UCSD-AML1 (cell line): ENCODE measurements at regions not wholly inside any gene's neighbourhood (a gene's known extent, or its start where the extent isn't known, plus 50 kb on each side); places are given as distances from the start of the nearest gene placed in this dataset.
A peak's percentile ranks its signal among the peaks of the same experiment; 100 is the strongest.
"Not testable (repeated sequence)": the region's sequence is repeated elsewhere in the genome, so short reads cannot be mapped to it uniquely, and the experiment has no call there.

Source experiments
- DNase-seq: peaks from one replicate; lab custom pipeline; 2025; ENCODE audit not compliant: unreplicated experiment; lab: John Stamatoyannopoulos, UW

DNA sequence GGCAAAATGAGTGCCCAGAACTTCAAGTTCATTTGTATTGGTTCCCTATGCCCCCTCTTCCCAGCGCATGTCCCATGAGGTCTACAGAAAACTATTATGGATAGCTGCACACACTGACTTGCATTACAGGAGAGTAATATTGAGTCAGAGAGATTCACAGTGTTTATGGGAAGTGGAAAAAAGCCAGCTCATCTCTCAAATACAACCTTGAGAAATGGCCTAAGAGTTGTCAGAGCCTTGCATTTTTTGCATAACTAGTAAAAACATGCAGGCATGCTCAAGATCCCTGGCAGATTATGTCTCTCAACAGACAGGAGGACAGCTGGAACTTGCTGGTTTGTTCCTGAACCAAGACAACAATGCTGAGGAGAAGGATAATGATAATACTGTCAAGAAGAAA lies 1292.8 kb downstream of the DSC3 start:
- no peak for DNase-seq

DNA sequence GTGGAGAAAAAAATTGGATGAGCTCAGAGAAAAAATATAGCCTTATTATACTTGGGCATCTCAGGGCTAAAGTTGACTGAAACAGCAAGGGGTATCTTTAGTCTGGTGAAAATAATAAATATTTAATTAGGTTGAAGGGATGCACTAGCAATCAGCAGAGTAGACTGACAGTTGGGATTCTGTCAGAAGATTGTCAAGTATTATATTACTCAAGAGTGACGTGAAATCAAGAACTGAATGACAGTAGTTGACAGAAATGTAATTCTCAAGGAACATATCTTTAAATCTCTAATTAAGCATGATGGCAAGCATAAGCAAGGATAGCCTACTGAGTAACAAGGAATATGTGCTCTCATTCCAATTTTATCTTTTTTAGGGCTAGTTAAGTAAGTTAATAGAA lies 1301.1 kb downstream of the DSC3 start:
- no peak for DNase-seq

DNA sequence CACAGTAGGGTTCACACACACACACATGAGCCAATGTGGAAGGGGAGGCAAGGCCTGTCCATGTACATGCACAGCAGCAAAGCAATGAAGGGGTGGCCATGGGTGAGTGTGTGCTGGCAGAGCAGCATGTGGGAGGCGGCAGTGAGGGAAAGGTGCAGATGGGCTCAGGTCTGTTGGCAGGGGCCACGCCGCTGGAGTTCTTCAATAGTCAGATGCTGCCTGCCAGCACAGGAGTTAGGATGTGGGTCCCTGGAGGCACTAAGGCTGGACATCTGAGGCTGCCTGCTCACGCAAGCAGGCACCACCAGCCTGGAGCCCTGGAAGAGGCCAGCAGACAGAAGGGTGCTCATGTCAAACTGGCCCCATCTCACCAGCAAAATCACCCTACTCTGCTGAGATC lies 1304.9 kb downstream of the DSC3 start:
- no peak for DNase-seq

DNA sequence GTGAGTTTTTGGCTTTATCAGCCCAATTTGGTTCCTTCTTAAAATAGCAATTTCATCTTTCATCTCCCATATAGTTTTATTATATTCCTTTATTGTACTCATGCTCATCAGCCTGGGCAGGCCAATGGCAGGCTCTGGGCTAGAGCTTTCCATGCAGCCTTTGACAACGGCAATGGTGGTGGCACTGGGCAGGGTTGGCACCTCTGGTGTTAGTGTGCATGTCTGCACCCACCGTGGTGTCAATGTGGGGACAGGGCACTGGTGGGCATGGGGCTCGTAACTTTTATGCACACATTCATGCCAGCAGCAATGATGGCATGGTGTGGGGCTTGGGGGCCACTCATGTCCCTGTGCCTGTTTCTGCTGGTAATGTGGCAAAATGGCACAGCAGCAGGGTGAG lies 1305.4 kb downstream of the DSC3 start:
- no peak for DNase-seq

DNA sequence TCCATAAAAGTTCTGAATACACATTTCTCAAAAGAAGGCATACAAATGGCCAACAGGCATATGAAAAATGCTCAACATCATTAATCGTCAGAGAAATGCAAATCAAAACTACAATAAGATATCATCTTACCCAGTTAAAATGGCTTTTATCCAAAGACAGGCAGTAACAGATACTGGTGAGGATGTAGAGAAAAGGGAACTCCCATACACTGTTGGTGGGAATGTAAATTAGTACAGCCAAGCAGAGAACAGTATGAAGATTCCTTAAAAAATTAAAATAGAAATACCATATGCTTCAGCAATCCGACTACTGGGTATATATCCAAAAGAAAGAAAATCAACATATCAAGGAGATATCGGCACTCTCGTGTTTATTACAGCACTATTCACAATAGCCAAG lies 1312.5 kb downstream of the DSC3 start:
- no peak for DNase-seq

DNA sequence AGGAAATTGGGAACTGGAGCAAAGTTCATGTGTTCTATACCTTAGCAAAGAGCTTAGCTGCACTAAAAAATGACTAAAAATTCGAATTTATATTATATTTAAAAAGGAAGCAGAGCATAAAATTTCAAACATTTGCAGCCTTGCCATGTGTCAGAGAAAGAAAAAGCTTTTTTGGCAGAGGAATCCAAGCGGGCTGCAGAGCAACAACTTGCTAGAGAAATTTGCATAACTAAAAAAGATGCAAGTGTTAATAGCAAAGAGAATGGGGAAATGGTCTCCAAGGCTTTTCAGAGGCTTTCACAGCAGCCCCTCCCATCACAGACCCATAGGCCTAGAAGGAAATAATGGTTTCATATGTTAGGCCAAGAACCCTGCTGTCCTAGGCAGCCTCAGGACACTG lies 1315.9 kb downstream of the DSC3 start:
- DNase-seq = no peak

DNA sequence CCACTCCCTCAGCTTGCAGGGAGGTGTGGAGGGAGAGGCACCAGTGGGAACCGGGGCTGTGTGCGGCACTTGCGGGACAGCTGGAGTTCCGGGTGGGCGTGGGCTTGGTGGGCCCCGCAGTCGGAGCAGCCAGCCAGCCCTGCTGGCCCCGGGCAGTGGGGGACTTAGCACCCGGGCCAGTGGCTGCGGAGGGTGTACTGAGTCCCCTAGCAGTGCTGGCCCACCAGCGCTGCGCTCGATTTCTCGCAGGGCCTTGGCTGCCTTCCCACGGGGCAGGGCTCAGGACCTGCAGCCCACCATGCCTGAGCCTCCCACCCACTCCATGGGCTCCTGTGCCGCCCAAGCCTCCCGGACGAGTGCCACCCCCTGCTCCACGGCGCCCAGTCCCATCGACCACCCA lies 1319.1 kb downstream of the DSC3 start:
- DNase-seq = not testable (repeated sequence)

DNA sequence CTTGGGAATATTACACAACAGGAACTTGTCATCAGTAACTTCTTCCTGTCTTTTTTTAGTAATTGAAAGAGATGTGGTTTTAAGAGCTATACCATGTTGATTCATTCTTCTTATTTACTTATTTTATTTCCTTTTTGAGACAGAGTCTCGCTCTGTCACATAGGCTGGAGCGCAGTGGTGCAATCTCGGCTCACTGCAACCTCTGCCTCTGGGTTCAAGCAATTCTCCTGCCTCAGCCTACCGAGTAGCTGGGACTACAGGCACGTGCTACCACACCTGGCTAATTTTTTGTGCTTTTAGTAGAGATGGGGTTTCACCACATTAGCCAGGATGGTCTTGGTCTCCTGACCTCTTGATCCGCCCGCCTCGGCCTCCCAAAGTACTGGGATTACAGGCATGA lies 1326.6 kb downstream of the DSC3 start:
- DNase-seq = not testable (repeated sequence)

DNA sequence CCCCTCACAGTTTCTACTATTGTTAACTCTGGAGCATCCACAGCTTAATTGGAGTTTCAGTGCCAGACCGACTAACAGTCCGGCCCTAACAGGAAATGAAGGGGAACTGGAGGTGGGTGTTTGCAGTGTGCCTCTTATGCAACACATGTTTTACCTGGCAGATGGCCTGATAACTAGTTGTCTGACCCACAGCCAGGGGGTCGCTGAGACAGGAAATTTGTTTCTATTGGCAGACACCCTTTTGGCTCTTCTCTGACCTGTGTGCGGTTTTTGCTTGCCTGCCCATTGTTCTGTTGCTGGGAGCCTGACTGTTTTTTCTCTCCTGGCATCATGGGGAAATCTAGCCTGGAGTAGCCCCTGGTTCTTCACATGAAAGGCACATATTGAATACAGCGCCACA lies 1329.8 kb downstream of the DSC3 start:
- no peak for DNase-seq

DNA sequence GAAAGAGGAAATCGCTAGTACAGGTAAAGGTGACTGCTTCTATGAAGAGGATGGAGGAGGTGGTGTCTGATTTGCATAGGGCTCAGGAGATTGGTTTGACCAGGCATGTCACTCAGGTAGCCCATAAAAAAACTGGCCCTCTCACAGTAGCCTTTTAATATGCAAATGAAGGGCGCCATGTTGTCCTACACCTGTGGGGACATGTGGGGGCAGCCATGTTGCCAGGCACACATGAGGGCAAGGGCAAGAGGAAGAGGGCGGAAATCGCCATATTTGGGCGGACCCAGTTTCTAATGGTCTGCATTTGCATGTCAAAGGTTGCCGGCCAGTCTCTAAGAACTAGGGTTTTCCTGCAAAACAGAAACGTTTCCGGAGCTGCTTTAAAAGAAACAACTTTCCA lies 1330.6 kb downstream of the DSC3 start:
- no peak for DNase-seq

DNA sequence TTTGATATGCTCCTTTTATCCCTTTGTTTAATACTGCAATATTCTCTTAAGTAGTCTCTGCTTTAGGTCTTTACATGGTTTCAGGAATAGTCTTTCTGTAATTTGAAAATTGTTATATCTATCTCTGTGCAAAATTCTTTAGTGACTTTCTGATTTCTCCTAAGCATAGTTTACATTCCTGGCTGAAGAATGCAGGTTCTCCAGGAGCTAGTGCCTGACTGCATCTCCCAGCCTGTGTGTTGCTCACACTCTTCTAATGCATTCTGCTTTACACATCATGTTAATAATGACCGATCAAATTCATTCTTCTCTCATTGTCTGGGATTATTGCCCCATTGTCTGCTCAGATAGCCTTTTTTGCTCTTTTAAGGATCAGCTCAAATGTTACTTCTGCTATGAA lies 1349.2 kb downstream of the DSC3 start:
- no peak for DNase-seq

DNA sequence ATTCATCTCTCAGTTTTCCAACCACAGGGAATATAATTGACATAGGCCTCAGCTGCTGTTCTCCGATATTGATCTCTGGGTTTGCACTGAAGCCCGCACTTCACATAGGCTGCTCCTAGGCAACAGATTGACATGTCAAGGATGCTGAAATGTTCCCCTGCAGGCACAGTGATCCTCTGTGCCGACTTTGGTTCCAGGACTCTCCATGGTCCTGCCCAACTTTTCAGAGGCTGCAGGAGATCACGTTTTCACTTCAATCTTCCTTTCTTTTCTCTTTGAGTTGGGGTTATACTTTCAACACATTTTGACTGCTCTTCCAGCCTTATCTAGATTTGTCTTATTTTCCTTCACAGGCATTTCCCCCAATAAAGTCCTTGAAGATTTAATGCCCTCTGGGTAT lies 1361.0 kb downstream of the DSC3 start:
- DNase-seq = no peak

DNA sequence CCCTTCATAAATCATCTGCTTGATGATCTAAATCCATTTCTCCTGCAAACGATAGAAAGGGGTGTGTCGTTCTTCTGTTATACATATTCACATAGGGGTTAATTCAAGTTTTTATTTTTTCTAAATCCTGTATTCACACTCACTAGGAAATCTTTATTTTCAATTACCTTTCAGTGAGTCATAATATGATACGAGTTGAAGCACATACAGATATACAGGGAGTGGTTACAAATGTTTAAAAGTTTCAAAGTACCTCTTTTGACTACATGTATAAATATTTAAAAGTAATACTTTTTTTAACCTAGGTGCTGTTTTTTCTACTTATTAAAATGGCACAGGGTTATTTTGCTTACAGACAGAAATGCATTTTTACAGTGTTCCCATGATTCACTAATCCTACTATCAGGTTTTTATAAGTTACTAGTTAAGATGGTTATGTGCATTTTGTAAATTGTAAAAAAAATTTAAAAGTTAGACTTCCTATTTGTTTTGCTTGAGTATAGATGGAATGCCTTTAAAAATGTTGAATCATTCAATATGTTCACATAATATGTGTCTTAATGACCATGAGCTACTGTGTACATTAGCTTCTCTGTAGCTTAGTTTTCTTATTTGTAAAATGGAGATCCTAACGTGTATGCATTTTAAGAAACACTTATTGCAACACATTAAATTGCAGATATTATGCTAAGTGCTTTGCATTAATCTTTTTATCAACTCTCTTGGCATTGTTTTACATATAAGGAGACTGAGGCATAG lies 1378.1 kb downstream of the DSC3 start:
- no peak for DNase-seq

DNA sequence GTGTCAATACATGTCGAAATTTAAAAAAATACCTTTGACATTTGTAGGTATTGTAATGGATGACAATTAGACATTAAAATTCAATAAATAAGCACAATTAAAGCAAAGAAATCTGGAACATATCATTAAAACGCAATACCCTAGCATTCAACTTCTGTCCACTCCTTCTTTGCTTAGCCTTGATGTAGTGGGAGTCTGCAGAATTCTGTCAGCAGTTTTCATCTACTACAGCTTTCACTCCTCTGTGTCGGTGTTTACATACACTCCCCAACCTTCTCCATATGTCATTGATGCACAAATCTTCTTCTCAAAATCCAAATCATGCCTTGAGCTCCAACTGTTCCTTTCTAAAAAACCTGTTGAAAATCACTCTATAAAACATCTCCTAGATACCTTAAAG lies 1380.6 kb downstream of the DSC3 start:
- DNase-seq = no peak

DNA sequence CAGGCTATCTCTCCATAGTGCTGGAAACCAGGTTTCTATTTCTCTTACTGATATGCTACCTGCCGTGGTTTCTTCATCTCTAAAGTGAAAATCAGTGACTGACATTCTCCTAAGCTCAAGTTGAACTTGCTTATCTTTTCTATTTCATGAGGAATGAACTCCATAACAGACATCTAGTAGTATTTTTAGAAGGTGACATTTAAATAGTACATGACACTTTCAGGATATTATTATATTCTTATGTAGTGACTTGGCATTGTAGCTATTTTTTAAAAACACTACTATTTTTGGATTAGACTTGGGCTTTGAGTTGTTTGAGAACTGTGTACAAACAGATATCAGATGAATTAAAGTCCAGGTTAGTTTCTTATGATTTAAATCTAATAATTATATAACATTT lies 1381.8 kb downstream of the DSC3 start:
- DNase-seq = no peak

DNA sequence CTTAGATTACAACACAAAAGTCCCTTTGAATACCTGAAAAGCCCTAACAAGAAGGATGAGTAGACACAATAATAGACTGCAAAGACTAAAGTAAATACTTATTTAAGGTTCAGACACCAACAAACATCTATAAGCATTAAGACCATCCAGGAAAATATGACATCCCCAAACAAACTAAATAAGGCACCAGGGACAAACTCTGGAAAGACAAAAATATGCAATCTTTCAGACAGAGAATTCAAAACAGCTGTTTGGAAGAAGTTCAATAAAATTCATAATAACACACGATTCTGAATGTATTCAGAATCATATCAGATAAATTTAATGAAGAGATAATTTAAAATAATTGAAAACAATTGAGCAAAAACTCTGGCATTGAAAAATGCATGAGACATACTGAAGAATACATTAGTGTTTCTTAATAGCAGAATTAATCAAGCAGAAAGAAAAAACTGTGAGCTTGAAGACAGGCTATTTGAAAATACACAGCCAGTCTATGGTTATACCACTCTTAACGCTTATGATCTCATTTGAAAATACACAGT lies 1388.8 kb downstream of the DSC3 start:
- DNase-seq = no peak

DNA sequence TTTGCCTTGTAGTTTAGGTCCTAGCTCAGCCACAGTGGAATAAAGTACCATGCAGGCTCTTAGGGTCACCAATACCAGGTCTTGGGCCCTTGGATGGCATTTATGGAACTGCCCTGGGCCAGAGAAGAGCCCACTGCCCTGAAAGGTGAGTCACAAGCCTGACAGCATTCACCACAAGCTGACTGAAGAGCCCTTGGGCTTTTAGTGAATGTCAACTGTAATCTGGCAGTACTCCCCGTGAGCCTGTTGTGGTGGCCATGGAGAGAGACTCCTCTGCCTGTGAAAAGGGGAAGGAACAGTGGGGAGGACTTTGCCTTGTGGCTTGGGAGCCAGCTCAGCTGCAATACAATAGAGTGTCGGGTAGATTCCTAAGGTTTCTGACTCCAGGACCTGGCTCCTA lies 1389.7 kb downstream of the DSC3 start:
- peak; percentile 7 for DNase-seq

DNA sequence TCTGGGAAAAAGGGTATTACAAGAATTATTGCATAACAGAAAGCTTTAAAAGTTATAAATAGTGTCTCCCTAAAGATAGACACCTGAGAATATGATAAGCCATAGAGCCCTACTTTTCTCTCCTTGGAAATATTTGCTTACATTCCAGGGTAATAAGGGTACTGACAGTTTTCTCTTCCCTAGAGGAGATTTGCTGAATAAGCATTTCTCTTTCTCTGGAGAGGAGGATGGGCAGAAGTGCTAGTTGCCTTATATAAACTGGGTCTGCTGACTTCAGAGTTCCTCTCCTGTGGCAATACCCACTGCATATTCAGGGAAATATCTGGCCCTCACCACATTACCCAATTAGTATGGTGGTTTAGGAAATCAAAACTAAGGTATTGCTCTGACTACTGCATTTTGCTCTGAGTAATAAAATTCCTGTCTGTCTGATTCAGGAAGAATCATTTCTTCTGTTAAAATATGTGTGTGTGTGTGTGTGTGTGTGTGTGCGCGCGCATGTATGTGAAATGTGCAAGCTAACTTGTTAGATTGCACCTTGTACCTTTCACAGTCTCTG lies 1391.3 kb downstream of the DSC3 start:
- no peak for DNase-seq

DNA sequence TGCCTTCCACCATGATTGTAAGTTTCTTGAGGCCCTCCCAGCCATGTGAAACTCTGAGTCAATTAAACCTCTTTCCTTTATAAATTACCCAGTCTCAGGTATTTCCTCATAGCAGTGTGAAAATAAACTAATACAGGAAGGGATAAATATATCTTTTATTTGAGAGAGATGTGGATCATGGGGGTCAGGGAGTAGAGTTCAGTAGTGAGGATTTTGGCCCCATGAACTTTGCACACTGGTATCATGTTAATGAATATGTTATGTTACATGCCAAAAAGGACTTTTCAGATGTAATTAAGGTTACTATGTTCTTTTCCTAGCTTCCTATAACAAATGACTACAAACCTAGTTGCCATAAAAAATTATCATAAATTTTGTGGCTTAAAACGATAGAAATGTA lies 1393.7 kb downstream of the DSC3 start:
- no peak for DNase-seq

DNA sequence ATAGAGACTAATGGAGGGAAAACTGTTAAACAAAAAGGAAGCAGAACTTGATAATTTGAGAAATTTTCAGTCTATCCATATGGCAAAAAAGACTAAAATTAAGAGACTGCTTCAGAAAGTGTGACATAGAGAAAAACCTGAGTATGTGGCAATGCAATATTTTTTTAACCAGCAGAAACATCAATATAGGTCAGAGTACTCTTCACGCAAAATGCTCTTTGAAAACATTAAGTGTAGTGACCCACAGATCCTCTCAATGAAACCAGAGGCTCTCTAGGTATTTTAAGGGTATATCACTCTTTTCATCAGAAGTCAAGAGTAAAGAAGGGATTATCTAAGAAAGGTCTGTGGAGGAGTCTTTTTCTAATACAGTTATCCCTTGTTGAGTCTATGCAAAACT lies 1394.8 kb downstream of the DSC3 start:
- DNase-seq = no peak

DNA sequence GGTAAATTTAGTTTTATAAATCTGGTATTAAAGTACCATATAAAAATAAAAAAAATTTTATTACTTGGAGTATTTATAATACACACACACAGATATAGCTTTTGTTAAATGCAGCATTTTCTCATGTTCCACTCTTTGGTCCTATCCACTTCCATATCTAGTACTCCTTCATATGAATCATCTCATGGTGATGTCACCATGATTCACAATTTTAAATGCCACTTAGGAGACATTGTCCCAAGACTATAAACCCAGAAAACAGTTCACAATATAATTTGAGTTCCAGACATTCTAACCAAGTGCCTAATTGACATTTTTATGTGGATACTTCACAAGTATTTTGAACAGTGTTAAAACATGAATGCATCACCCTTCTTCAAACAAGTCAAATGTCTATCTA lies 1398.3 kb downstream of the DSC3 start:
- DNase-seq = no peak

DNA sequence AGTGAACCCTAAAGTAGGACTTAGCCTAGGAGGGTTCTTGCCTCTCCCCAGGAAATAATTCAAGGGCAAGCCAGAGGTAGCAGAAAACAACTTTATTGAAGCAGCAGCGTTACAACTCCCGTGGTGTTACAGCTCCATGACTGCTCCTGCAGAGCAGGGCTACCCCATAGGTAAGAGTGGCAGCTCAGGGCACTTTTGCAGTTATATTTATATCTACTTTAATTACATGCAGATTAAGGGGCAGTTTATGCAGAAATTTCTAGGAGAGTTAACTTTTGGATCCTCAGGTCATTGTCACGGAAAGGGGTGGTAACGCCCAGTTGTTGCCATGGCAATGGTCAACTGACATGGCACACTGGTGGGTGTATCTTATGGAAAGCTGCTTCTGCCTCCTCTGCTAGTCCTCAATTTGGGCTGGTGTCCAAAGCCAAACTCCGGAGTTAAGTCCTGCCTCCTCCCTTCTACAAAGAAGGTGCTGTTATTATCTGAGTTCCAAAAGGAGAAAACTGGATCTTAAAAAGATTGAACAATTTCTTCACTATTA lies 1413.0 kb downstream of the DSC3 start:
- no peak for DNase-seq

DNA sequence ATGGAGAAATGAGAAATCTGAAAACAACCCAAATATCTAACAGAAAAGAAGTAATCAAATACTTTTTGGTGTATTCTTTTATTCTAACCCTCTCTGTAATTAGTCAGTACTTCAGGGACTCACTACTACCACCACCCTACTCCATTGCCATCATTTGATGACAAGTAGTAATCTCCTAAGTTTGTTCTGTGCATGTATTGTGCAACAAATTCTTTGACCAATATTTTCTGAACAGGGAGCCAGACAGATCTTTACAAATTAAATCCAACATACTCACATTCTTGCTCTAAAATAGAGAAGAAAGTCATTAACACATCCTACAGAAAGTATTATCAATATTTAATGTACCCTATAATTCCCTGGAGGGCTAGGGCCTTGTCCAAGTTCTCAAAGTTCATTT lies 1416.4 kb downstream of the DSC3 start:
- no peak for DNase-seq
